HepG2 (cell line): ENCODE measurements at regions not wholly inside any gene's neighbourhood (a gene's known extent, or its start where the extent isn't known, plus 50 kb on each side); places are given as distances from the start of the nearest gene placed in this dataset.

ENCODE experiments used
- ATAC-seq: fragments of 200-7000 bp; cut with Tn5 transposase; 3 replicates; pipeline ENCODE4 v1.9.1; 2020; ENCODE audit warnings: mild to moderate bottlenecking, moderate library complexity
- BruUV-seq: library from RNA; stranded (reverse); fragments of 400-500 nt; replicated peaks from 2 replicates; lab custom pipeline; 2021; lab: Mats Ljungman, UMichigan
- CTCF ChIA-PET: fragments of 300-600 bp; formaldehyde crosslinking; extraction: SDS; loops from one replicate; lab custom pipeline; 2021; ENCODE audit warnings: low total read pairs, inconsistent platforms, low intra/inter-chr PET ratio; lab: Yijun Ruan, JAX
- POLR2A ChIA-PET: fragments of 350-600 bp; sonication (Branson Sonifier 250); formaldehyde crosslinking; loops from one replicate; lab custom pipeline; 2020; ENCODE audit warnings: antibody characterized with exemption, inconsistent platforms; lab: Yijun Ruan, JAX
- DNase-seq: peaks from one replicate; pipeline ENCODE4 v3.0.0-alpha.2; 2015; ENCODE audit warnings: low spot score
- FAIRE-seq: peaks from 3 replicates; lab custom pipeline; 2011; peaks lifted over from hg19 to GRCh38; lab: Jason Lieb, UNC
- H2AFZ ChIP-seq: one replicate; pipeline ENCODE4 v1.6.1; 2011; ENCODE audit warnings: low read length, inconsistent platforms
- H3K27ac ChIP-seq: fragments of 300-600 bp; 3 replicates; pipeline ENCODE4 v1.8.0; 2011; ENCODE audit warnings: mixed run types, mild to moderate bottlenecking, mixed read lengths, low read length, inconsistent platforms; ENCODE audit not compliant: insufficient read depth; ENCODE audit errors: extremely low read length
- H3K27me3 ChIP-seq, 2 experiments: fragments of 200-600 bp in 1 of 2; 2 replicates in 1 of 2; 3 replicates in 1 of 2; pipeline versions ENCODE4 v1.6.0 to v1.8.0; 2011; ENCODE audit warnings: low read length in 2 of 2, mild to moderate bottlenecking in 2 of 2, moderate library complexity in 2 of 2, inconsistent platforms in 1 of 2; ENCODE audit not compliant: insufficient read depth in 2 of 2, control insufficient read depth in 1 of 2
- H3K36me3 ChIP-seq, 2 experiments: fragments of 200-600 bp in 1 of 2; replicated peaks in 1 of 2; 2 replicates in 1 of 2; 3 replicates in 1 of 2; pipeline versions ENCODE4 v1.5.1 to v1.8.0; 2011; ENCODE audit warnings: low read length in 2 of 2, inconsistent platforms in 1 of 2; ENCODE audit not compliant: insufficient read depth in 2 of 2, control insufficient read depth in 1 of 2
- H3K4me1 ChIP-seq: 2 replicates; pipeline ENCODE4 v1.5.1; 2012; ENCODE audit warnings: low read length, inconsistent platforms; ENCODE audit not compliant: insufficient read depth
- H3K4me2 ChIP-seq: 2 replicates; pipeline ENCODE4 v1.6.0; 2011; ENCODE audit warnings: low read depth, low read length, inconsistent platforms
- H3K4me3 ChIP-seq, 3 experiments: fragments of 200-600 bp in 1 of 3; sonication (generic), shearing (Covaris generic) in 1 of 3; replicated peaks in 1 of 3; 2 replicates each; pipeline ENCODE4 v1.5.1; 2011 to 2016; ENCODE audit warnings: low read length in 3 of 3, inconsistent platforms in 2 of 3, low read depth in 2 of 3, mild to moderate bottlenecking in 2 of 3, control low read depth in 1 of 3, mixed read lengths in 1 of 3; ENCODE audit not compliant: insufficient read depth in 1 of 3
- H3K79me2 ChIP-seq: one replicate; pipeline ENCODE4 v1.6.1; 2011; ENCODE audit warnings: low read length, inconsistent platforms; ENCODE audit not compliant: insufficient read depth
- H3K9ac ChIP-seq: 2 replicates; pipeline ENCODE4 v1.6.0; 2011; ENCODE audit warnings: mild to moderate bottlenecking, low read depth, low read length, inconsistent platforms; ENCODE audit not compliant: insufficient read depth
- H3K9me3 ChIP-seq: 2 replicates; pipeline ENCODE4 v1.5.1; 2012; ENCODE audit warnings: mild to moderate bottlenecking, low read length
- H4K20me1 ChIP-seq: 2 replicates; pipeline ENCODE4 v1.6.0; 2011; ENCODE audit warnings: inconsistent platforms, mild to moderate bottlenecking, low read length, moderate library complexity; ENCODE audit not compliant: insufficient read depth
- ATM ChIP-seq: fragments of 450-650 bp; IDR thresholded peaks from 2 replicates; pipeline ENCODE4 v1.7.1; 2017; ENCODE audit warnings: mild to moderate bottlenecking, borderline replicate concordance
- ETS1 ChIP-seq: sonication (generic); formaldehyde crosslinking; IDR thresholded peaks from 2 replicates; pipeline ENCODE4 v1.4.0; 2020; ENCODE audit warnings: missing genetic modification reagents
- ETV5 ChIP-seq: IDR thresholded peaks from 2 replicates; pipeline ENCODE4 v1.6.1; 2018; ENCODE audit warnings: missing biosample characterization, missing genetic modification reagents, inconsistent platforms, borderline replicate concordance
- HOXA3 ChIP-seq: sonication (generic); formaldehyde crosslinking; IDR thresholded peaks from 2 replicates; pipeline ENCODE4 v1.5.0; 2020; ENCODE audit warnings: missing genetic modification reagents
- HOXD1 ChIP-seq: sonication (generic); formaldehyde crosslinking; IDR thresholded peaks from 2 replicates; pipeline ENCODE4 v1.5.0; 2020; ENCODE audit warnings: missing genetic modification reagents
- MED13 ChIP-seq: sonication (generic); formaldehyde crosslinking; IDR thresholded peaks from 2 replicates; pipeline ENCODE4 v1.5.0; 2020; ENCODE audit warnings: missing genetic modification reagents
- MXD3 ChIP-seq: IDR thresholded peaks from 2 replicates; pipeline ENCODE4 v1.6.1; 2016; ENCODE audit warnings: mild to moderate bottlenecking, missing biosample characterization, missing genetic modification reagents
- PPARG ChIP-seq: conservative IDR thresholded peaks from 2 replicates; pipeline ENCODE4 v1.6.1; 2016; ENCODE audit warnings: missing biosample characterization, missing genetic modification reagents
- PTBP1 ChIP-seq: fragments of 200-400 bp; formaldehyde crosslinking; IDR thresholded peaks from 2 replicates; pipeline ENCODE4 v1.6.1; 2018; ENCODE audit warnings: low read length, low read depth; ENCODE audit not compliant: poor library complexity, severe bottlenecking
- RBM39 ChIP-seq: fragments of 200-400 bp; formaldehyde crosslinking; IDR thresholded peaks from one replicate; pipeline ENCODE4 v1.6.1; 2018; ENCODE audit warnings: antibody characterized with exemption, mild to moderate bottlenecking, low read depth, low read length; ENCODE audit not compliant: poor library complexity, severe bottlenecking
- REXO4 ChIP-seq: sonication (generic); formaldehyde crosslinking; IDR thresholded peaks from 2 replicates; pipeline ENCODE4 v1.8.0; 2022; ENCODE audit warnings: missing genetic modification reagents, mild to moderate bottlenecking, borderline replicate concordance
- SOX5 ChIP-seq: IDR thresholded peaks from 2 replicates; pipeline ENCODE4 v1.6.1; 2016; ENCODE audit warnings: borderline replicate concordance
- ZNF225 ChIP-seq: sonication (generic); formaldehyde crosslinking; IDR thresholded peaks from 2 replicates; pipeline ENCODE4 v1.4.0; 2020; ENCODE audit warnings: mild to moderate bottlenecking, missing genetic modification reagents
- ZNF234 ChIP-seq: sonication (generic); formaldehyde crosslinking; conservative IDR thresholded peaks from 2 replicates; pipeline ENCODE4 v1.5.1; 2020; ENCODE audit warnings: mild to moderate bottlenecking, missing genetic modification reagents
- ZNF292 ChIP-seq: sonication (generic); formaldehyde crosslinking; IDR thresholded peaks from 2 replicates; pipeline ENCODE4 v1.8.1; 2022; ENCODE audit warnings: mild to moderate bottlenecking, low read depth, missing genetic modification reagents, borderline replicate concordance
- ZNF530 ChIP-seq: sonication (generic); formaldehyde crosslinking; IDR thresholded peaks from 2 replicates; pipeline ENCODE4 v1.5.0; 2020; ENCODE audit warnings: low read depth, mild to moderate bottlenecking, missing genetic modification reagents
- ZNF550 ChIP-seq: sonication (generic); formaldehyde crosslinking; IDR thresholded peaks from 2 replicates; pipeline ENCODE4 v1.4.0; 2020; ENCODE audit warnings: mild to moderate bottlenecking, missing genetic modification reagents, borderline replicate concordance
- ZNF713 ChIP-seq: sonication (generic); formaldehyde crosslinking; IDR thresholded peaks from 2 replicates; pipeline ENCODE4 v1.4.0; 2020; ENCODE audit warnings: mild to moderate bottlenecking, missing genetic modification reagents
- ZSCAN29 ChIP-seq: sonication (generic); formaldehyde crosslinking; conservative IDR thresholded peaks from 2 replicates; pipeline ENCODE4 v1.4.0; 2020; ENCODE audit warnings: mild to moderate bottlenecking, missing genetic modification reagents
- WGBS: methylation state at CpG from one replicate; pipeline ENCODE4 v1.1.6; 2017; ENCODE audit warnings: low lambda C conversion rate; 5-methylcytosine and 5-hydroxymethylcytosine counted together
- in situ Hi-C: cut with HindIII; loops from 2 replicates; pipeline ENCODE4 v1.10.0; 2017; ENCODE audit warnings: low pct_unique_long_range_greater_than_20kb; ENCODE audit not compliant: extremely low pct_ligation_motif_present
- intact Hi-C: fragments of 100-400 bp; cut with micrococcal nuclease; formaldehyde crosslinking; loops from one replicate; pipeline ENCODE4 v1.10.0; 2022; ENCODE audit not compliant: unreplicated experiment

GRCh38 chr1:78250201-78250600 lies 204.4 kb downstream of the GIPC2 start (continued):
- TF ChIP-seq RBM39, result no peak
- no peak for TF ChIP-seq ZNF550

GRCh38 chr1:78254517-78254916 lies 208.8 kb downstream of the GIPC2 start:
- intact Hi-C loops (no loop called here), in situ Hi-C loops (no loop called here)
- 2% methylated on average over 3 of the region's 3 CpGs for WGBS
- Histone ChIP-seq H2AFZ (no peak overlapping the region), H3K27me3 (no peaks in the 10 kb centered on the region), H3K9ac (no peak overlapping the region), H3K4me3 (no peak overlapping the region), H3K36me3 (no peaks in the 10 kb centered on the region), H3K27ac (no peak overlapping the region), H3K9me3 (no peaks in the 10 kb centered on the region), H3K4me1 (no peaks in the 10 kb centered on the region), H3K79me2 (no peaks in the 10 kb centered on the region)
- ATAC-seq, result no peak
- CTCF ChIA-PET, result no interaction called here
- no peak for TF ChIP-seq PTBP1
- TF ChIP-seq ZNF234, result no peak
- TF ChIP-seq REXO4, result no peak
- no peak for TF ChIP-seq MED13 (CRISPR knock-in tag)
- no peak for TF ChIP-seq ZNF530 (CRISPR knock-in tag)
- TF ChIP-seq ZSCAN29 (CRISPR knock-in tag), result no peak
- no peak for TF ChIP-seq PPARG (CRISPR knock-in tag)
- no peak for TF ChIP-seq ETS1 (CRISPR knock-in tag)
- TF ChIP-seq ZNF713, result no peak
- TF ChIP-seq ZNF292 (CRISPR knock-in tag), result no peak
- TF ChIP-seq HOXD1 (CRISPR knock-in tag), result no peak
- TF ChIP-seq ZNF225, result no peak
- TF ChIP-seq SOX5 (CRISPR knock-in tag), result no peak
- TF ChIP-seq ATM, result no peak
- no peak for TF ChIP-seq ETV5
- no peak for TF ChIP-seq MXD3 (CRISPR knock-in tag)
- no peak for TF ChIP-seq HOXA3
- TF ChIP-seq, all 625 proteins: peak for 0
- POLR2A ChIA-PET, result no interaction called here
- FAIRE-seq (no peak), DNase-seq (no peak)
- Histone ChIP-seq H4K20me1 (no peaks in the 10 kb centered on the region), H3K4me2 (no peak overlapping the region)
- no TSS peak for BruUV-seq
